ENCODE measurements at regions not wholly inside any gene's neighbourhood (a gene's known extent, or its start where the extent isn't known, plus 50 kb on each side); places are given as distances from the start of the nearest gene placed in this dataset.

- TF ChIP-seq CTCF (conservative IDR thresholded peaks at IDR 0.05; ENCODE audit: low read depth, low read length): no peak
- no peak for TF ChIP-seq EZH2phosphoT487 (IDR thresholded peaks at IDR 0.05; ENCODE audit: borderline replicate concordance, low read length)
- no peak for TF ChIP-seq EZH2 (IDR thresholded peaks at IDR 0.05; ENCODE audit: low read length, unreplicated experiment)
These were observed 136.9 kb downstream of the IRX2 start for GRCh38 chr5:2614571-2614970.
